ENCODE measurements at regions not wholly inside any gene's neighbourhood (a gene's known extent, or its start where the extent isn't known, plus 50 kb on each side); places are given as distances from the start of the nearest gene placed in this dataset.

- H3K36me3 ChIP-seq (ENCODE audit: control insufficient read depth, low read length), result no peaks in the 10 kb centered on the region
- H3K4me3 ChIP-seq (ENCODE audit: low read length), result no peak overlapping the region
- no peaks in the 10 kb centered on the region for H3K9me3 ChIP-seq (ENCODE audit: control insufficient read depth, insufficient read depth, low read length)
- H3K9me2 ChIP-seq (replicated peaks; ENCODE audit: control insufficient read depth, low read length), result no peaks in the 10 kb centered on the region
- peaks cover 5% of the 10 kb centered on the region; the same call in 1 of the 2 replicates for H3K27me3 ChIP-seq (ENCODE audit: control insufficient read depth, low read length)
- no peaks in the 10 kb centered on the region for H4K20me1 ChIP-seq (ENCODE audit: control insufficient read depth, insufficient read depth, low read depth, low read length)
- H3K4me2 ChIP-seq (ENCODE audit: low read length), result no peak overlapping the region
- TF ChIP-seq CTCF (IDR thresholded peaks at IDR 0.05; ENCODE audit: low read depth, low read length, poor library complexity, severe bottlenecking) (no peak), EZH2phosphoT487 (IDR thresholded peaks at IDR 0.05; ENCODE audit: borderline replicate concordance, low read length) (no peak)
- no peaks in the 10 kb centered on the region for H3F3A ChIP-seq (ENCODE audit: control insufficient read depth, insufficient read depth)
- H3K4me1 ChIP-seq (ENCODE audit: control insufficient read depth, low read length), result peaks cover under 1% of the 10 kb centered on the region; the same call in 1 of the 2 replicates
- no peaks in the 10 kb centered on the region for H3K79me2 ChIP-seq (ENCODE audit: control insufficient read depth, low read length)
- no peak overlapping the region for H3K27ac ChIP-seq (ENCODE audit: low read depth, low read length)
Measured at GRCh38 chr16:85486256-85486915, 126.7 kb upstream of the GSE1 start.

- Histone ChIP-seq H3K9me2 (replicated peaks; ENCODE audit: control insufficient read depth, low read length) (no peaks in the 10 kb centered on the region), H3K27ac (ENCODE audit: low read depth, low read length) (no peak overlapping the region), H3K4me1 (ENCODE audit: control insufficient read depth, low read length) (no peaks in the 10 kb centered on the region), H3K4me2 (ENCODE audit: low read length) (no peak overlapping the region), H3K36me3 (ENCODE audit: control insufficient read depth, low read length) (no peaks in the 10 kb centered on the region), H3F3A (ENCODE audit: control insufficient read depth, insufficient read depth) (no peaks in the 10 kb centered on the region), H3K9me3 (ENCODE audit: control insufficient read depth, insufficient read depth, low read length) (no peaks in the 10 kb centered on the region), H4K20me1 (ENCODE audit: control insufficient read depth, insufficient read depth, low read depth, low read length) (no peaks in the 10 kb centered on the region), H3K27me3 (ENCODE audit: control insufficient read depth, low read length) (peaks cover 3% of the 10 kb centered on the region; the same call in 1 of the 2 replicates), H3K79me2 (ENCODE audit: control insufficient read depth, low read length) (no peaks in the 10 kb centered on the region), H3K4me3 (ENCODE audit: low read length) (no peak overlapping the region)
- TF ChIP-seq EZH2phosphoT487 (IDR thresholded peaks at IDR 0.05; ENCODE audit: borderline replicate concordance, low read length), result no peak
- no peak for TF ChIP-seq CTCF (IDR thresholded peaks at IDR 0.05; ENCODE audit: low read depth, low read length, poor library complexity, severe bottlenecking)
Measured at GRCh38 chr16:85488414-85488813, 124.7 kb upstream of the GSE1 start.

- H3K9me3 ChIP-seq (ENCODE audit: control insufficient read depth, insufficient read depth, low read length), result no peaks in the 10 kb centered on the region
- no peak overlapping the region for H3K4me2 ChIP-seq (ENCODE audit: low read length)
- no peaks in the 10 kb centered on the region for H3K36me3 ChIP-seq (ENCODE audit: control insufficient read depth, low read length)
- no peak overlapping the region for H3K4me3 ChIP-seq (ENCODE audit: low read length)
- TF ChIP-seq CTCF (IDR thresholded peaks at IDR 0.05; ENCODE audit: low read depth, low read length, poor library complexity, severe bottlenecking), result no peak
- no peak for TF ChIP-seq EZH2phosphoT487 (IDR thresholded peaks at IDR 0.05; ENCODE audit: borderline replicate concordance, low read length)
- H3K9me2 ChIP-seq (replicated peaks; ENCODE audit: control insufficient read depth, low read length), result no peaks in the 10 kb centered on the region
- H3K79me2 ChIP-seq (ENCODE audit: control insufficient read depth, low read length), result no peaks in the 10 kb centered on the region
- H3K27ac ChIP-seq (ENCODE audit: low read depth, low read length), result no peak overlapping the region
- no peaks in the 10 kb centered on the region for H3K4me1 ChIP-seq (ENCODE audit: control insufficient read depth, low read length)
- H3K27me3 ChIP-seq (ENCODE audit: control insufficient read depth, low read length), result peaks cover 3% of the 10 kb centered on the region; the same call in 1 of the 2 replicates
- no peaks in the 10 kb centered on the region for H4K20me1 ChIP-seq (ENCODE audit: control insufficient read depth, insufficient read depth, low read depth, low read length)
- H3F3A ChIP-seq (ENCODE audit: control insufficient read depth, insufficient read depth), result no peaks in the 10 kb centered on the region
Measured at GRCh38 chr16:85490407-85491057, 122.6 kb upstream of the GSE1 start.
